Breast epithelium (tissue), 3 donors: ENCODE measurements at regions not wholly inside any gene's neighbourhood (a gene's known extent, or its start where the extent isn't known, plus 50 kb on each side); places are given as distances from the start of the nearest gene placed in this dataset.

Experiments used
- CTCF ChIP-seq, 3 donors: fragments of 450-650 bp; IDR thresholded peaks; one replicate each; pipeline ENCODE4 v1.5.1; 2016 to 2017; ENCODE audit warnings: antibody characterized with exemption in 3 of 3, mild to moderate bottlenecking in 3 of 3, moderate library complexity in 3 of 3
- POLR2A ChIP-seq: fragments of 450-650 bp; IDR thresholded peaks from one replicate; pipeline ENCODE4 v1.6.1; 2016; ENCODE audit warnings: antibody characterized with exemption, mild to moderate bottlenecking, moderate library complexity
- POLR2AphosphoS5 ChIP-seq, 3 donors: sonication (generic); formaldehyde crosslinking; IDR thresholded peaks; one replicate each; pipeline ENCODE4 v1.6.1; 2017; ENCODE audit warnings: antibody characterized with exemption in 3 of 3

- TF ChIP-seq POLR2AphosphoS5 (IDR thresholded peaks at IDR 0.05): no peak
- TF ChIP-seq POLR2A: no peak
- no peak for TF ChIP-seq CTCF (IDR thresholded peaks at IDR 0.05)
Observed at GRCh38 chr3:102302020-102302419, 132.8 kb upstream of the ZPLD1 start.
